Stomach (tissue), 8 donors: ENCODE measurements at regions not wholly inside any gene's neighbourhood (a gene's known extent, or its start where the extent isn't known, plus 50 kb on each side); places are given as distances from the start of the nearest gene placed in this dataset.

Source experiments
- DNase-seq, 2 donors: peaks; one replicate each; pipeline versions ENCODE4 v3.0.0 to v3.0.0-alpha.2; 2013 to 2019
- H3K27ac ChIP-seq, 5 donors: fragments of 200-600 bp in 4 of 5; sonication (generic) in 4 of 5; one replicate each; pipeline ENCODE4 v1.5.1; 2013 to 2019; ENCODE audit warnings: mild to moderate bottlenecking in 1 of 5, moderate library complexity in 1 of 5
- H3K27me3 ChIP-seq, 3 donors: fragments of 200-600 bp; sonication (generic); one replicate each; pipeline ENCODE4 v1.5.1; 2017 to 2019; ENCODE audit warnings: mixed run types in 1 of 3
- H3K36me3 ChIP-seq, 4 donors: fragments of 200-600 bp; sonication (generic); 1 replicate in 3 of 4; 2 replicates in 1 of 4; pipeline ENCODE4 v1.5.1; 2016 to 2019
- H3K4me1 ChIP-seq, 4 donors: fragments of 200-600 bp; sonication (generic); one replicate each; pipeline ENCODE4 v1.5.1; 2016 to 2019
- H3K4me3 ChIP-seq, 4 donors: fragments of 200-600 bp; sonication (generic) in 3 of 4; one replicate each; pipeline ENCODE4 v1.5.1; 2016 to 2019; ENCODE audit warnings: mild to moderate bottlenecking in 1 of 4
- H3K9me3 ChIP-seq, 4 donors: fragments of 200-600 bp; sonication (generic); one replicate each; pipeline ENCODE4 v1.5.1; 2016 to 2019
- CTCF ChIP-seq, 7 experiments: fragments of 450-650 bp in 4 of 7; fragments of 200-600 bp in 3 of 7; sonication (generic) in 3 of 7; IDR thresholded peaks; one replicate each; pipeline ENCODE4 v1.5.1; 2016 to 2019; ENCODE audit warnings: antibody characterized with exemption in 7 of 7, control low read depth in 2 of 7, mild to moderate bottlenecking in 1 of 7
- EP300 ChIP-seq: sonication (generic); formaldehyde crosslinking; IDR thresholded peaks from one replicate; pipeline ENCODE4 v1.6.1; 2017; ENCODE audit warnings: antibody characterized with exemption
- POLR2A ChIP-seq, 4 donors: fragments of 450-650 bp; IDR thresholded peaks; one replicate each; pipeline ENCODE4 v1.6.1; 2016; ENCODE audit warnings: antibody characterized with exemption in 4 of 4, control low read depth in 2 of 4, mild to moderate bottlenecking in 1 of 4, moderate library complexity in 1 of 4
- POLR2AphosphoS5 ChIP-seq, 3 donors: sonication (generic); formaldehyde crosslinking; IDR thresholded peaks; one replicate each; pipeline ENCODE4 v1.6.1; 2016; ENCODE audit warnings: antibody characterized with exemption in 3 of 3
- WGBS, 5 donors: extraction: QIAGEN DNeasy Blood & Tissue Kit in 3 of 5; methylation state at CpG; one replicate each; pipeline versions ENCODE4 v1.1.5 to v1.1.7; 2013 to 2018; 5-methylcytosine and 5-hydroxymethylcytosine counted together
- intact Hi-C: fragments of 100-400 bp; cut with DNase I; formaldehyde crosslinking; loops from one replicate; pipeline ENCODE4 v1.15.1; 2023; ENCODE audit warnings: low total_unique reads
- donor health status: healthy with polysubstance abuse.
- donor health status: Bipolar disorder and iron deficiency.
- donor health status: healthy.

DNA sequence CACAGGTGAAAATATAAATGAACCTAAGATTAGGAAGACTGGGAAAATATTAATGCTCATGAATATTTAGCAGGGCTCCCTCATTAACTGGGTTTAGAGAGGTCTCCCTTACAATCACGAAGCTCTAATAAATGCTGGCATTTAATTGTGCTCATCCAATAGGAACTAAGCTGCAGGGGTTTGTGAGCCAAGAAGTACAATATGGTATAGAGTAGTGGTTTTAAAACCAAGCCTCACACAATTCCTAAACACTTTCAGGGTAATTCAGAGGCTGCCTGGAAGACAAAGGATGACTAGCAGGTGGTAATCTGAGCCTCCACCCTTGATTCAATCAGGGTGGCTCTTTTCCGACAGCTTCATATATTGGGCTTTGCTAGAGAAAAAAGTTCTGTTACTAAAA, 103.3 kb downstream of the GPAM start:
- no peak overlapping the region for H3K4me3 ChIP-seq
- no peaks in the 10 kb centered on the region for H3K9me3 ChIP-seq
- WGBS, 5 donors, result 54 to 82% (median 79%) methylated on average over 2 of the region's 2 CpGs
- intact Hi-C loops, result no loop called here
- DNase-seq, result no peak
- TF ChIP-seq POLR2AphosphoS5 (IDR thresholded peaks at IDR 0.05), result no peak
- TF ChIP-seq POLR2A (IDR thresholded peaks at IDR 0.05), result no peak
- no peak for TF ChIP-seq EP300
- TF ChIP-seq CTCF (IDR thresholded peaks at IDR 0.05), result no peak
- H3K36me3 ChIP-seq, result no peaks in the 10 kb centered on the region
- no peak overlapping the region for H3K27ac ChIP-seq
- H3K27me3 ChIP-seq, result no peaks in the 10 kb centered on the region
- peaks cover 0 to 13% (median 6%) of the 10 kb centered on the region in 4 donors for H3K4me1 ChIP-seq

- Histone ChIP-seq H3K27ac (no peak overlapping the region), H3K27me3 (no peaks in the 10 kb centered on the region), H3K4me1 (peaks cover 0 to 13% (median 6%) of the 10 kb centered on the region in 4 donors), H3K4me3 (no peak overlapping the region), H3K36me3 (no peaks in the 10 kb centered on the region), H3K9me3 (no peaks in the 10 kb centered on the region)
- intact Hi-C loops, result no loop called here
- 56 to 77% (median 66%) methylated on average over 5 of the region's 5 CpGs for whole genome bisulfite sequencing, 5 donors
- TF ChIP-seq POLR2AphosphoS5 (IDR thresholded peaks at IDR 0.05) (no peak), EP300 (no peak), CTCF (IDR thresholded peaks at IDR 0.05) (no peak), POLR2A (IDR thresholded peaks at IDR 0.05) (no peak)
- DNase-seq, result peak in 1 of 2 donors; percentile 68
Observed at GRCh38 chr10:112082120-112082519, 101.4 kb downstream of the GPAM start.

DNA sequence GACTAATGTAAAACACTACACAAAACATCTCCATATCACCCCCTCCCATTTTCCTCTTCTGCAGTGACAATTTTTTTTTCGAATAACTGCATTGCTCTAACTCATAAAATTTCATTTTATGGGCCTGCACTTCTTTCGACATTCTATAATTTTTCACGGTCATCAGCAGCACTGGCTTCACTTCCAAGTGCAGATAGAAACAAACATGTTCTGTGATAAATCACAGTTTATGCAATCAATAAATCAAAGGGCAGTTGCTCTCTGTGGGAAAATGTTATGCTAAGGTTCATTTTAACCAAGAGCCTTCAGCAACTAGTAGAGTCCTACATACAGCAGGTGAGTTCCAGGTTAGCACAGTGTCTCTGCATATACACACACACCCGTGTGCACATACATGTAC, 100.1 kb downstream of the GPAM start:
- Histone ChIP-seq H3K36me3 (no peaks in the 10 kb centered on the region), H3K4me3 (no peak overlapping the region), H3K9me3 (no peaks in the 10 kb centered on the region), H3K27me3 (no peaks in the 10 kb centered on the region), H3K4me1 (peaks cover 0 to 13% (median 6%) of the 10 kb centered on the region in 4 donors), H3K27ac (no peak overlapping the region)
- TF ChIP-seq POLR2AphosphoS5 (IDR thresholded peaks at IDR 0.05) (no peak), POLR2A (IDR thresholded peaks at IDR 0.05) (no peak), CTCF (IDR thresholded peaks at IDR 0.05) (no peak)
- intact Hi-C loops, result no loop called here
- 69 to 85% (median 81%) methylated on average over 4 of the region's 4 CpGs for WGBS, 5 donors
- DNase-seq, result no peak

- Histone ChIP-seq H3K4me1 (no peaks in the 10 kb centered on the region), H3K27me3 (no peaks in the 10 kb centered on the region), H3K27ac (no peak overlapping the region), H3K9me3 (no peaks in the 10 kb centered on the region), H3K4me3 (no peak overlapping the region), H3K36me3 (no peaks in the 10 kb centered on the region)
- WGBS, 5 donors, result 75 to 83% (median 80%) methylated on average over 9 to 10 of the region's 10 CpGs
- DNase-seq, result no peak
- intact Hi-C loops, result no loop called here
- no peak for TF ChIP-seq EP300
- TF ChIP-seq CTCF (IDR thresholded peaks at IDR 0.05), result no peak
- no peak for TF ChIP-seq POLR2AphosphoS5 (IDR thresholded peaks at IDR 0.05)
Observed at GRCh38 chr10:112087953-112088456, 95.6 kb downstream of the GPAM start.
